Chondrocyte (in vitro differentiated cells): ENCODE measurements at regions not wholly inside any gene's neighbourhood (a gene's known extent, or its start where the extent isn't known, plus 50 kb on each side); places are given as distances from the start of the nearest gene placed in this dataset.
"Not testable (repeated sequence)": the region's sequence is repeated elsewhere in the genome, so short reads cannot be mapped to it uniquely, and the experiment has no call there.

Experiments
- DNase-seq: peaks from one replicate; pipeline ENCODE4 v3.0.0; 2021; ENCODE audit warnings: mixed read lengths, low spot score
- H3K27ac Mint-ChIP-seq: one replicate; pipeline ENCODE4 v1.8.0; 2021; ENCODE audit warnings: mild to moderate bottlenecking, moderate library complexity, mixed read lengths; ENCODE audit not compliant: unreplicated experiment
- H3K27me3 Mint-ChIP-seq: 2 replicates; pipeline ENCODE4 v1.8.0; 2021; ENCODE audit warnings: low read depth, mixed read lengths
- H3K36me3 Mint-ChIP-seq: 2 replicates; pipeline ENCODE4 v1.8.0; 2021; ENCODE audit warnings: low read depth, mixed read lengths
- H3K4me1 Mint-ChIP-seq: 2 replicates; pipeline ENCODE4 v1.8.0; 2021; ENCODE audit warnings: low read depth, mild to moderate bottlenecking, mixed read lengths
- H3K4me3 Mint-ChIP-seq: one replicate; pipeline ENCODE4 v1.8.0; 2021; ENCODE audit warnings: mild to moderate bottlenecking, moderate library complexity, mixed read lengths; ENCODE audit not compliant: unreplicated experiment
- H3K9me3 Mint-ChIP-seq: 2 replicates; pipeline ENCODE4 v1.8.0; 2021; ENCODE audit warnings: low read depth, mixed read lengths
- CTCF ChIP-seq: fragments of 200-600 bp; sonication (generic); IDR thresholded peaks from 2 replicates; pipeline ENCODE4 v1.5.0; 2021; ENCODE audit warnings: antibody characterized with exemption, mild to moderate bottlenecking, moderate library complexity

GRCh38 chr12:14238221-14238792, 127.2 kb upstream of the ATF7IP start:
- DNase-seq, result no peak
- Mint-ChIP-seq H3K36me3 (no peaks in the 10 kb centered on the region), H3K27me3 (no peaks in the 10 kb centered on the region), H3K27ac (no peak overlapping the region), H3K4me3 (no peak overlapping the region), H3K4me1 (peaks cover 14% of the 10 kb centered on the region), H3K9me3 (peaks cover 2% of the 10 kb centered on the region)
- TF ChIP-seq CTCF, result peak; percentile 95

- Mint-ChIP-seq H3K9me3 (peaks cover 7% of the 10 kb centered on the region), H3K36me3 (peaks cover 1% of the 10 kb centered on the region), H3K27me3 (no peaks in the 10 kb centered on the region), H3K4me3 (peak overlapping the region; percentile 35), H3K4me1 (peaks cover 14% of the 10 kb centered on the region), H3K27ac (peak overlapping the region; percentile 25)
- TF ChIP-seq CTCF, result peak; percentile 19
- DNase-seq, result no peak
Observed at GRCh38 chr12:14239350-14239934, 126.0 kb upstream of the ATF7IP start.

- Mint-ChIP-seq H3K36me3 (peaks cover 1% of the 10 kb centered on the region), H3K4me3 (peak overlapping the region; percentile 35), H3K4me1 (peaks cover 16% of the 10 kb centered on the region), H3K27me3 (no peaks in the 10 kb centered on the region), H3K27ac (peak overlapping the region; percentile 32), H3K9me3 (peaks cover 11% of the 10 kb centered on the region)
- TF ChIP-seq CTCF, result no peak
- DNase-seq, result no peak
Observed at GRCh38 chr12:14239935-14240872, 125.3 kb upstream of the ATF7IP start.

- no peaks in the 10 kb centered on the region for H3K27me3 Mint-ChIP-seq
- peaks cover 1% of the 10 kb centered on the region for H3K36me3 Mint-ChIP-seq
- H3K27ac Mint-ChIP-seq, result no peak overlapping the region
- DNase-seq, result no peak
- H3K4me1 Mint-ChIP-seq, result peaks cover 16% of the 10 kb centered on the region
- H3K4me3 Mint-ChIP-seq, result no peak overlapping the region
- peaks cover 11% of the 10 kb centered on the region for H3K9me3 Mint-ChIP-seq
- no peak for TF ChIP-seq CTCF
Observed at GRCh38 chr12:14240873-14241220, 124.6 kb upstream of the ATF7IP start.

GRCh38 chr12:14242825-14243224, 122.7 kb upstream of the ATF7IP start:
- peaks cover 16% of the 10 kb centered on the region for H3K4me1 Mint-ChIP-seq
- H3K27ac Mint-ChIP-seq, H3K9me3 Mint-ChIP-seq: not testable (repeated sequence)

More at GRCh38 chr12:14242825-14243224, 122.7 kb upstream of the ATF7IP start:
- not testable (repeated sequence) for H3K36me3 Mint-ChIP-seq, DNase-seq, H3K4me3 Mint-ChIP-seq, H3K27me3 Mint-ChIP-seq
